ENCODE measurements at regions not wholly inside any gene's neighbourhood (a gene's known extent, or its start where the extent isn't known, plus 50 kb on each side); places are given as distances from the start of the nearest gene placed in this dataset.

DNA sequence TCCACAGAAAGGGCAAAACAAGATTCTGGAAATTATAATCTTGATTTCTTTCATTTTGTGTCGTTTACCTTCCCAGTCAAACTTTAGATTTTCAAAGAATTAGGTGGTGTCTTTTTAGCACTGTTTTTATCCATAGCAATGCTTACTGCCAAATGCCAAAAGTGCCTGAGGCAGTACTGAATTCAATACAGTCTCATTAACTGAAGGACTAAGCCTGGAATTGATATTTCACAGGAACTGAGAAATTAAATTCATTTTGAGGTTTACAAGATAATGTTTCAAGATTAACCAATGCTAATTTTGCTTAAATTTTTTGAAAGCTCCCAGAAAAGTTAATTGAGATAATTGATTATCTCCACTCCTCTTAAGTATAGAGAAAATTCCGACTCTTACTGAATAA, 68.8 kb upstream of the ARHGAP24 start:
- ATAC-seq (no peak), DNase-seq (ENCODE audit: extremely low read depth in 1 of 4, low spot score in 3 of 4) (no peak), FAIRE-seq (no peak)
- H3K27ac ChIP-seq (ENCODE audit: extremely low read depth, low read depth, low read length), result no peak overlapping the region
- H2AFZ ChIP-seq (ENCODE audit: low read depth, low read length), result no peak overlapping the region
- no peaks in the 10 kb centered on the region for H3K4me1 ChIP-seq (replicated peaks in 1 of 2; ENCODE audit: control insufficient read depth in 2 of 2, insufficient read depth in 2 of 2, low read length in 2 of 2)
- no peak overlapping the region for H3K4me3 ChIP-seq
- H3K36me3 ChIP-seq (ENCODE audit: control insufficient read depth, insufficient read depth, low read length), result no peaks in the 10 kb centered on the region
- no peaks in the 10 kb centered on the region for H3K9me1 ChIP-seq (ENCODE audit: control insufficient read depth, insufficient read depth, low read length)
- H3K4me2 ChIP-seq (ENCODE audit: insufficient read depth, low read length), result no peak overlapping the region
- H3K9ac ChIP-seq (ENCODE audit: insufficient read depth in 1 of 2, low read depth in 2 of 2, low read length in 2 of 2), result no peak overlapping the region
- TF ChIP-seq, protein P1, sequence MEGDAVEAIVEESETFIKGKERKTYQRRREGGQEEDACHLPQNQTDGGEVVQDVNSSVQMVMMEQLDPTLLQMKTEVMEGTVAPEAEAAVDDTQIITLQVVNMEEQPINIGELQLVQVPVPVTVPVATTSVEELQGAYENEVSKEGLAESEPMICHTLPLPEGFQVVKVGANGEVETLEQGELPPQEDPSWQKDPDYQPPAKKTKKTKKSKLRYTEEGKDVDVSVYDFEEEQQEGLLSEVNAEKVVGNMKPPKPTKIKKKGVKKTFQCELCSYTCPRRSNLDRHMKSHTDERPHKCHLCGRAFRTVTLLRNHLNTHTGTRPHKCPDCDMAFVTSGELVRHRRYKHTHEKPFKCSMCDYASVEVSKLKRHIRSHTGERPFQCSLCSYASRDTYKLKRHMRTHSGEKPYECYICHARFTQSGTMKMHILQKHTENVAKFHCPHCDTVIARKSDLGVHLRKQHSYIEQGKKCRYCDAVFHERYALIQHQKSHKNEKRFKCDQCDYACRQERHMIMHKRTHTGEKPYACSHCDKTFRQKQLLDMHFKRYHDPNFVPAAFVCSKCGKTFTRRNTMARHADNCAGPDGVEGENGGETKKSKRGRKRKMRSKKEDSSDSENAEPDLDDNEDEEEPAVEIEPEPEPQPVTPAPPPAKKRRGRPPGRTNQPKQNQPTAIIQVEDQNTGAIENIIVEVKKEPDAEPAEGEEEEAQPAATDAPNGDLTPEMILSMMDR (IDR thresholded peaks at IDR 0.05 in 2 of 3, conservative IDR thresholded peaks at IDR 0.05 in 1 of 3; ENCODE audit: insufficient read depth in 2 of 3, low read depth in 1 of 3, low read length in 3 of 3), result no peak
- no peak for TF ChIP-seq EWSR1 (IDR thresholded peaks at IDR 0.05; ENCODE audit: borderline replicate concordance, low read depth, partially characterized antibody)
- WGBS (ENCODE audit: insufficient coverage, low coverage, missing lambda C conversion rate), result 0% methylated on average over 2 of the region's 2 CpGs
- CTCF ChIA-PET (ENCODE audit: low intra/inter-chr PET ratio), result no interaction called here
- no peaks in the 10 kb centered on the region for H3K9me3 ChIP-seq (replicated peaks; ENCODE audit: control insufficient read depth, insufficient read depth, low read depth, low read length)
- POLR2A ChIA-PET, result no interaction called here
- intact Hi-C loops (cut with micrococcal nuclease), result no loop called here
- no peaks in the 10 kb centered on the region for H3K79me2 ChIP-seq (ENCODE audit: control insufficient read depth, insufficient read depth, low read length)
- BruUV-seq (replicated peaks), result no TSS peak
- H3K27me3 ChIP-seq (ENCODE audit: control insufficient read depth in 2 of 2, insufficient read depth in 2 of 2, low read length in 2 of 2), result no peaks in the 10 kb centered on the region
- no peaks in the 10 kb centered on the region for H4K20me1 ChIP-seq (replicated peaks; ENCODE audit: control insufficient read depth, insufficient read depth, low read length)
- in situ Hi-C loops (cut with MboI), result no loop called here

DNA sequence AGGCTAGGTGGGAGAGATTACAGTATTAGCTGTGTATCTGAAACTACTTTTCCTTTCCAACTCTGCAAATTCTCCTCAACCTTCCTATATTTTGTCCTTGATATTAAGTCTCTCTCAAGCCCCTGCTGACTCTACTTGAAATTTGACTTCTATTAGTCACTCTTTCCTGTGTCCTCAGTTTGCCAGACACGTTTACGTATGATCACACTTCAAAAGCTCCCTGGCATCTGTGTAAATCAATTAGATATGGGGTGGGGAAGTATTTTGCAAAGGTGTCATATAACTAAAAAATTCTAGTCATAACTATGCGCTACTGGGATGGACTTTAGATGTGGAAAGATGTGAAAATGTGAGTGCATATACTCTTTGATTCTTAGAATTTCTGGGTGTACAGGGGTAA, 67.4 kb upstream of the ARHGAP24 start:
- Histone ChIP-seq H3K27ac (ENCODE audit: extremely low read depth, low read depth, low read length) (no peak overlapping the region), H3K79me2 (ENCODE audit: control insufficient read depth, insufficient read depth, low read length) (no peaks in the 10 kb centered on the region), H3K9ac (ENCODE audit: insufficient read depth in 1 of 2, low read depth in 2 of 2, low read length in 2 of 2) (no peak overlapping the region), H3K9me1 (ENCODE audit: control insufficient read depth, insufficient read depth, low read length) (no peaks in the 10 kb centered on the region), H4K20me1 (replicated peaks; ENCODE audit: control insufficient read depth, insufficient read depth, low read length) (no peaks in the 10 kb centered on the region), H2AFZ (ENCODE audit: low read depth, low read length) (no peak overlapping the region), H3K36me3 (ENCODE audit: control insufficient read depth, insufficient read depth, low read length) (no peaks in the 10 kb centered on the region), H3K4me3 (no peak overlapping the region), H3K9me3 (replicated peaks; ENCODE audit: control insufficient read depth, insufficient read depth, low read depth, low read length) (no peaks in the 10 kb centered on the region), H3K27me3 (ENCODE audit: control insufficient read depth in 2 of 2, insufficient read depth in 2 of 2, low read length in 2 of 2) (no peaks in the 10 kb centered on the region), H3K4me2 (ENCODE audit: insufficient read depth, low read length) (no peak overlapping the region), H3K4me1 (replicated peaks in 1 of 2; ENCODE audit: control insufficient read depth in 2 of 2, insufficient read depth in 2 of 2, low read length in 2 of 2) (no peaks in the 10 kb centered on the region)
- no peak for TF ChIP-seq EP300 (IDR thresholded peaks at IDR 0.05; ENCODE audit: low read length)
- in situ Hi-C loops (cut with MboI) (no loop called here), intact Hi-C loops (cut with micrococcal nuclease) (no loop called here)
- FAIRE-seq (no peak), DNase-seq (ENCODE audit: extremely low read depth in 1 of 4, low spot score in 3 of 4) (no peak), ATAC-seq (no peak)
- POLR2A ChIA-PET, result no interaction called here
- WGBS (ENCODE audit: insufficient coverage, low coverage, missing lambda C conversion rate), result 0% methylated on average over 3 of the region's 3 CpGs
- CTCF ChIA-PET (ENCODE audit: low intra/inter-chr PET ratio), result no interaction called here
- BruUV-seq (replicated peaks), result no TSS peak

All from K562 (cell line).